Bronchial epithelial cell (primary cell): ENCODE measurements at regions not wholly inside any gene's neighbourhood (a gene's known extent, or its start where the extent isn't known, plus 50 kb on each side); places are given as distances from the start of the nearest gene placed in this dataset.

ENCODE experiments used
- DNase-seq: peaks from one replicate; pipeline ENCODE4 v3.0.0-alpha.2; 2010; ENCODE audit warnings: low read depth
- FAIRE-seq: peaks from 2 replicates; lab custom pipeline; 2011; peaks lifted over from hg19 to GRCh38; lab: Jason Lieb, UNC
- H3K27me3 ChIP-seq: 2 replicates; pipeline ENCODE4 v1.5.1; 2011; ENCODE audit warnings: low read length; ENCODE audit not compliant: control insufficient read depth, insufficient read depth
- H3K36me3 ChIP-seq: 2 replicates; pipeline ENCODE4 v1.5.1; 2011; ENCODE audit warnings: low read length; ENCODE audit not compliant: control insufficient read depth, insufficient read depth
- H3K4me3 ChIP-seq: 2 replicates; pipeline ENCODE4 v1.5.1; 2011; ENCODE audit warnings: mild to moderate bottlenecking, low read depth, low read length, control low read depth
- CTCF ChIP-seq: IDR thresholded peaks from 2 replicates; pipeline ENCODE4 v1.5.1; 2011; ENCODE audit warnings: mild to moderate bottlenecking, moderate library complexity, low read length, control low read depth, inconsistent platforms; ENCODE audit not compliant: insufficient read depth, severe bottlenecking

GRCh38 chr10:78641693-78642092, 427.1 kb upstream of the ZMIZ1 start:
- DNase-seq (no peak), FAIRE-seq (no peak)
- no peak for TF ChIP-seq CTCF
- peaks cover 3% of the 10 kb centered on the region for H3K27me3 ChIP-seq
- H3K4me3 ChIP-seq, result no peak overlapping the region
- H3K36me3 ChIP-seq, result no peaks in the 10 kb centered on the region

GRCh38 chr10:78642269-78642816, 426.4 kb upstream of the ZMIZ1 start:
- H3K27me3 ChIP-seq, result peaks cover 5% of the 10 kb centered on the region
- no peak for TF ChIP-seq CTCF
- DNase-seq (no peak), FAIRE-seq (no peak)
- H3K36me3 ChIP-seq, result no peaks in the 10 kb centered on the region
- H3K4me3 ChIP-seq, result no peak overlapping the region

GRCh38 chr10:78643513-78643912, 425.3 kb upstream of the ZMIZ1 start:
- DNase-seq, result no peak
- Histone ChIP-seq H3K27me3 (peaks cover 5% of the 10 kb centered on the region), H3K36me3 (no peaks in the 10 kb centered on the region), H3K4me3 (no peak overlapping the region)
- FAIRE-seq, result no peak
- TF ChIP-seq CTCF, result no peak

GRCh38 chr10:78644550-78644949, 424.2 kb upstream of the ZMIZ1 start:
- Histone ChIP-seq H3K27me3 (peaks cover 5% of the 10 kb centered on the region), H3K36me3 (no peaks in the 10 kb centered on the region), H3K4me3 (no peak overlapping the region)
- no peak for FAIRE-seq
- no peak for TF ChIP-seq CTCF
- no peak for DNase-seq

- FAIRE-seq, result no peak
Observed at GRCh38 chr10:78645169-78645686, 423.5 kb upstream of the ZMIZ1 start.

More at GRCh38 chr10:78645169-78645686, 423.5 kb upstream of the ZMIZ1 start:
- TF ChIP-seq CTCF, result no peak
- no peak for DNase-seq
- Histone ChIP-seq H3K36me3 (no peaks in the 10 kb centered on the region), H3K27me3 (peaks cover 5% of the 10 kb centered on the region), H3K4me3 (no peak overlapping the region)
